ENCODE measurements at regions not wholly inside any gene's neighbourhood (a gene's known extent, or its start where the extent isn't known, plus 50 kb on each side); places are given as distances from the start of the nearest gene placed in this dataset.

DNA sequence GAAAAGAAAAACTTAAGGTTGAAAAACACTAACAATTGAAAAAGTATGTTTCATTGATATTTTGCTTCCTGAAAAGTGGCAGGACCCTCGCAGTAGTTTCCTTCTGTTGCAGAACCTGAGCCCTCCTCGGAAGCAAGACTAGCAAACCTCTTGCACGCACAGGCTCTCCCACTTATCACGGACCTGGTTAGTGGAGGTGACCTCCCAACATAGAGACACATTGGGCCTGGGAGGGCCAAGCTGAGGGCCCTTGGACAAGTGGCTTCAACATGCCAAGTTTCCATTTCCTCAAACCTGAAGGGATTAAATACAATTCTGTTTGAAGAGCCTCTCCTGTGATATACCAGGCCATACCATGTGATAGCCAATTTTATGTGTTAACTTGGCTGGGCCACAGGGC is 133.4 kb upstream of the AGAP1 start:
- DNase-seq (ENCODE audit: low read depth): no peak
- H3K4me3 ChIP-seq (ENCODE audit: low read depth, low read length): no peak overlapping the region
- TF ChIP-seq, protein P1, sequence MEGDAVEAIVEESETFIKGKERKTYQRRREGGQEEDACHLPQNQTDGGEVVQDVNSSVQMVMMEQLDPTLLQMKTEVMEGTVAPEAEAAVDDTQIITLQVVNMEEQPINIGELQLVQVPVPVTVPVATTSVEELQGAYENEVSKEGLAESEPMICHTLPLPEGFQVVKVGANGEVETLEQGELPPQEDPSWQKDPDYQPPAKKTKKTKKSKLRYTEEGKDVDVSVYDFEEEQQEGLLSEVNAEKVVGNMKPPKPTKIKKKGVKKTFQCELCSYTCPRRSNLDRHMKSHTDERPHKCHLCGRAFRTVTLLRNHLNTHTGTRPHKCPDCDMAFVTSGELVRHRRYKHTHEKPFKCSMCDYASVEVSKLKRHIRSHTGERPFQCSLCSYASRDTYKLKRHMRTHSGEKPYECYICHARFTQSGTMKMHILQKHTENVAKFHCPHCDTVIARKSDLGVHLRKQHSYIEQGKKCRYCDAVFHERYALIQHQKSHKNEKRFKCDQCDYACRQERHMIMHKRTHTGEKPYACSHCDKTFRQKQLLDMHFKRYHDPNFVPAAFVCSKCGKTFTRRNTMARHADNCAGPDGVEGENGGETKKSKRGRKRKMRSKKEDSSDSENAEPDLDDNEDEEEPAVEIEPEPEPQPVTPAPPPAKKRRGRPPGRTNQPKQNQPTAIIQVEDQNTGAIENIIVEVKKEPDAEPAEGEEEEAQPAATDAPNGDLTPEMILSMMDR (IDR thresholded peaks at IDR 0.05; ENCODE audit: insufficient read depth, low read depth, low read length, missing control alignments): no peak

DNA sequence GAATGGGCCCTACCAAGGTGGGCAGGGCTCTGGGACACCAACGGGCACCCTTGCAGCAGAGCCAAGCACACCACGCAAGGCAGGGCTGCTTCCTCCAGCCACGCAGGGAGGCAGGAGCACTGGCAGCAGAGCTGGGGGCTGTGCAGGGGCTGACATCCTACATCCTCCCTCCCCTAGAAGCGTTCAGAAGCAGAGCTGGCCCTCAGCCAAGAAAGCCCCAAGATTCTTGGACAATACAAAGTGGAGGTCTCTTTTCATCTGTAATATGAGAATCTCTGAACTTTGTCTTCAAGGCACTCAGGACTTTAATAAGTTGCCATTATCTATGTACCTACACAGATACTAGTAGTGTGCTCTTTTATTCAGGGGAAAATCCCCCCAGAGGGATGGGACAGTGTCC is 128.1 kb upstream of the AGAP1 start:
- TF ChIP-seq, protein P1 (IDR thresholded peaks at IDR 0.05; ENCODE audit: insufficient read depth, low read depth, low read length, missing control alignments): no peak
- no peak for DNase-seq (ENCODE audit: low read depth)
- no peak overlapping the region for H3K4me3 ChIP-seq (ENCODE audit: low read depth, low read length)

DNA sequence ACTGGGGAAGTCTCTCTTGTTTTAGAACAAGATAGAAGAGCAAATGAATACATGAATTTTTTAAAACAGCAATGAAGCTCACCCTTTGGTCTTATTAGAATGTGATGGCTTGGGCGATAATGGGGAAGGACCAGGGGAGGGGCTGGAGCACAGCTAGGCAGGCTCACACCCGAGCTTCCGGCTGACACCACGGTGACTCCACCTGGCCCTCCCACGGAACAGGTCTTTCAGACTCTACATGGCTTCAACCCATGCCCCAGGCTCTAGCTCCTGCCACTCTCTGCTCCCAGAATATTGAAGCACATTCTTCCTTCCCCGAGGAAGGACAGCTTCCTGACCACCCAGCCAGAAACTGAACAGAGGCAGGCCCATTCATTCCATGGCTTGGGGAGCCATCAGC is 127.5 kb upstream of the AGAP1 start:
- no peak for DNase-seq (ENCODE audit: low read depth)
- H3K4me3 ChIP-seq (ENCODE audit: low read depth, low read length): no peak overlapping the region
- TF ChIP-seq, protein P1 (IDR thresholded peaks at IDR 0.05; ENCODE audit: insufficient read depth, low read depth, low read length, missing control alignments): no peak

DNA sequence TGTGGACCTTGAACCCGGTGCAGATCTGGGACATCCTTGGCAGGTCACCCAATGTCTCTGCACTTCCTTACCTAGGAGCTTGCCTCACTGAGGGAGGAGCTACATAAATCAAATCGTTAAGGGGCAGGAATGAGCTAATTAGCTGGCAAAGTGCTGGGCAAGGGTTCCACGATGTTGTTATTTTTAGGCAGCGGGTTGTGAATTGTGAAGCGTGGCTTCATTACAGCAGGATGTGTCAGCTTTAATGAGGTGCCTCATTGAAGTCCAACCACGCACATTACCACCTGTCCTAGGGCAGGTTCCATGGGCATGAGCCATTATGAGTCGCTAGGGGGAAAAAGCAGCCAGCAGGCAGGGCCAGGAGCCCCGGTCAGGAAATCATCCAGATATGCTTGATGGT is 127.0 kb upstream of the AGAP1 start:
- DNase-seq (ENCODE audit: low read depth): no peak
- TF ChIP-seq, protein P1 (IDR thresholded peaks at IDR 0.05; ENCODE audit: insufficient read depth, low read depth, low read length, missing control alignments): no peak
- H3K4me3 ChIP-seq (ENCODE audit: low read depth, low read length): no peak overlapping the region

DNA sequence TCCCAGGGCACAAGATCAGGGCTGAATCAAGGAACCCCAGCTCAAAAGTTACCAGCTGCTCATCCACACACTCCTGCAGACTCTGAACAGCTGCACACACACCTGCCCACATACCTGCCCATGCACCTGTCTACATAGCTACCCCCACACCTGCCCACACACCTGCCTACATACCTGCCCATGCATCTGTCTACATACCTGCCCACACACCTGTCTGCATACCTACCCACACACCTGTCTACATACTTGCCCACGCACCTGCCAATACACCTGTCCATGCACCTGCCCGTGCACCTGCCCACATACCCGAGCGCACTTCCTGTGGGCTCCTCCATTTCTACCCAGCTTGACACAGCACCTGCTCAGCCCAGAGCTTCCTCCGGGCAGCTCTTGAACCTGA is 122.8 kb upstream of the AGAP1 start:
- TF ChIP-seq, protein P1 (IDR thresholded peaks at IDR 0.05; ENCODE audit: insufficient read depth, low read depth, low read length, missing control alignments): no peak
- H3K4me3 ChIP-seq (ENCODE audit: low read depth, low read length): no peak overlapping the region
- no peak for DNase-seq (ENCODE audit: low read depth)

DNA sequence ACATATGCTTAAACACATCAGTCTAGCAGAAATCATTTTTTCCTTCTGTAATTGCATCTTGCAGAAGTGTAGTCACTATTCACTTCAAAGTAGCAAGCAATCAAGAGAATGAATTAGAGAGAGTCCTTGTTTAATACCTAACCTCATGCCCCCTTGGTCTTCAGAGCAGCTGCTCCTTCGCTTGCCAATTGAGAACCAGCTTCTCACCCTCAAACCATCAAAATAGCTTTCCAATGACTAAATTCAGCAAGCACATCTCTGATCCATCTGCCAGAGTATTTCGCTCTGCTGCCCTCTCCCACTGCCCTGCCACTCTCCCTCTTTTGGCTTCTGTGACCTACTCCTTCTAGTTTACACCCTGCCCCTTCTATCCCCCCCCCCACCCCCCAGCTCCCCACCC is 120.7 kb upstream of the AGAP1 start:
- no peak for DNase-seq (ENCODE audit: low read depth)
- TF ChIP-seq, protein P1 (IDR thresholded peaks at IDR 0.05; ENCODE audit: insufficient read depth, low read depth, low read length, missing control alignments): no peak

DNA sequence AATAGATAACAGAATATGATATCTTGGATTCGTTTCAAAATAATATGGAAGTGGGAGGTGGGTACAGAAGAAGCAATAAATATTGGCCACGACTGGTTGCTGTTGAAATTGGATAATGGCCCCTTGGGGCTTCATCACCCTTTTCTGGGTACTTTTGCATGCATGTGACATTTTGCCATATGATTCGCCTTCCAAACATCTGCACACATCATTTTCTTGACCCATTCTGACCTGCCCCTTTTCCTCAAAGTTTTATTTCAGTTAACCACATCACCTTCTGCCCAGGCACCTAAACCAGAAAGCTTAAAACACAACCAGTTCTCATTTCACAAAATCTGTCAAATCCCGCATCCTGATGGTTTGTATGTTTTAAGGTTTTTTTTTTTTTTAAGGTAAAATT is 116.7 kb upstream of the AGAP1 start:
- DNase-seq (ENCODE audit: low read depth): no peak
- TF ChIP-seq, protein P1 (IDR thresholded peaks at IDR 0.05; ENCODE audit: insufficient read depth, low read depth, low read length, missing control alignments): no peak
- H3K4me3 ChIP-seq (ENCODE audit: low read depth, low read length): no peak overlapping the region

More for the DNA sequence above, 120.7 kb upstream of the AGAP1 start:
- no peak overlapping the region for H3K4me3 ChIP-seq (ENCODE audit: low read depth, low read length)
